GM12878 (cell line): ENCODE measurements at regions not wholly inside any gene's neighbourhood (a gene's known extent, or its start where the extent isn't known, plus 50 kb on each side); places are given as distances from the start of the nearest gene placed in this dataset.

ENCODE experiments used
- EP300 ChIP-seq, 2 experiments: fragments of 150-350 bp in 1 of 2; IDR thresholded peaks; 2 replicates each; pipeline ENCODE4 v1.6.1; 2011 to 2012; ENCODE audit warnings: low read depth in 2 of 2, low read length in 2 of 2, borderline replicate concordance in 1 of 2, improper control_type of control experiment in 1 of 2, inconsistent platforms in 1 of 2; ENCODE audit not compliant: control insufficient read depth in 1 of 2
- IRF4 ChIP-seq: IDR thresholded peaks from 2 replicates; pipeline ENCODE4 v1.6.1; 2011; ENCODE audit warnings: low read depth, low read length
- POLR2A ChIP-seq: IDR thresholded peaks from 2 replicates; pipeline ENCODE4 v1.6.1; 2011; ENCODE audit warnings: low read depth, mild to moderate bottlenecking, low read length
- RAD21 ChIP-seq: IDR thresholded peaks from 2 replicates; pipeline ENCODE4 v1.6.1; 2011; ENCODE audit warnings: mild to moderate bottlenecking, low read depth, low read length, moderate library complexity; ENCODE audit not compliant: insufficient read depth
- SMC3 ChIP-seq: IDR thresholded peaks from 2 replicates; pipeline ENCODE4 v1.6.1; 2011; ENCODE audit warnings: low read length, improper control_type of control experiment, borderline replicate concordance
- STAT1 ChIP-seq: fragments of 450-650 bp; conservative IDR thresholded peaks from 2 replicates; pipeline ENCODE4 v1.6.1; 2014; ENCODE audit warnings: antibody characterized with exemption, mild to moderate bottlenecking
- SUZ12 ChIP-seq: fragments of 200-600 bp; sonication (generic); IDR thresholded peaks from one replicate; pipeline ENCODE4 v1.6.1; 2018; ENCODE audit warnings: antibody characterized with exemption, mild to moderate bottlenecking; ENCODE audit not compliant: unreplicated experiment
- TF ChIP-seq, protein P1 (sequence below), 3 experiments: IDR thresholded peaks in 2 of 3; conservative IDR thresholded peaks in 1 of 3; 2 replicates each; pipeline ENCODE4 v1.5.1; 2011; ENCODE audit warnings: low read depth in 3 of 3, low read length in 3 of 3, mild to moderate bottlenecking in 3 of 3, control low read depth in 2 of 3, moderate library complexity in 2 of 3, inconsistent platforms in 1 of 3, mixed read lengths in 1 of 3; ENCODE audit not compliant: control insufficient read depth in 2 of 3, insufficient read depth in 1 of 3; ENCODE audit errors: extremely low read depth in 1 of 3
- TF ChIP-seq, protein P2 (sequence below): IDR thresholded peaks from 2 replicates; pipeline ENCODE4 v1.6.1; 2012; ENCODE audit warnings: mild to moderate bottlenecking, low read depth, low read length

DNA sequence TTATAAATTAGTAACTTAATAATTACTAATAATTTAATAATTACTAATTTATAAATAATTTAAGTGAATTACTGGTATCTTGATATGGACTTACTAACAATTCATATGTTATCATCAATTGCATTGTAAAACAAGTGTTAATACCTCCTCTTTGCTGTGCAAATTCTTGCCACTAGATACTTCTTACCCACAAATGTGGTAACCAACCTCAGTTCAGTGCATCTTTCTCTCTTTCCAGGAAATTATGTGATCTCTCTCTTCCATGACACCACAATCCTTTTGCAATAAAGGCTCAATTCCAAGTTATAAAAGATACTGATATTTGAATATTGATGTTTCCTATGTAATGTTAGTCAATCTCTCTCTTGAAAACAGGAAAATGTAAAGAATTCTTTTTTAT is 408.6 kb upstream of the MIR17HG start:
- TF ChIP-seq, protein P1, sequence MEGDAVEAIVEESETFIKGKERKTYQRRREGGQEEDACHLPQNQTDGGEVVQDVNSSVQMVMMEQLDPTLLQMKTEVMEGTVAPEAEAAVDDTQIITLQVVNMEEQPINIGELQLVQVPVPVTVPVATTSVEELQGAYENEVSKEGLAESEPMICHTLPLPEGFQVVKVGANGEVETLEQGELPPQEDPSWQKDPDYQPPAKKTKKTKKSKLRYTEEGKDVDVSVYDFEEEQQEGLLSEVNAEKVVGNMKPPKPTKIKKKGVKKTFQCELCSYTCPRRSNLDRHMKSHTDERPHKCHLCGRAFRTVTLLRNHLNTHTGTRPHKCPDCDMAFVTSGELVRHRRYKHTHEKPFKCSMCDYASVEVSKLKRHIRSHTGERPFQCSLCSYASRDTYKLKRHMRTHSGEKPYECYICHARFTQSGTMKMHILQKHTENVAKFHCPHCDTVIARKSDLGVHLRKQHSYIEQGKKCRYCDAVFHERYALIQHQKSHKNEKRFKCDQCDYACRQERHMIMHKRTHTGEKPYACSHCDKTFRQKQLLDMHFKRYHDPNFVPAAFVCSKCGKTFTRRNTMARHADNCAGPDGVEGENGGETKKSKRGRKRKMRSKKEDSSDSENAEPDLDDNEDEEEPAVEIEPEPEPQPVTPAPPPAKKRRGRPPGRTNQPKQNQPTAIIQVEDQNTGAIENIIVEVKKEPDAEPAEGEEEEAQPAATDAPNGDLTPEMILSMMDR (IDR thresholded peaks at IDR 0.05 in 2 of 3, conservative IDR thresholded peaks at IDR 0.05 in 1 of 3; ENCODE audit: control insufficient read depth in 2 of 3, extremely low read depth in 1 of 3, insufficient read depth in 1 of 3, low read depth in 3 of 3, low read length in 3 of 3) = no peak
- TF ChIP-seq RAD21 = no peak
- no peak for TF ChIP-seq STAT1
- TF ChIP-seq, protein P2, sequence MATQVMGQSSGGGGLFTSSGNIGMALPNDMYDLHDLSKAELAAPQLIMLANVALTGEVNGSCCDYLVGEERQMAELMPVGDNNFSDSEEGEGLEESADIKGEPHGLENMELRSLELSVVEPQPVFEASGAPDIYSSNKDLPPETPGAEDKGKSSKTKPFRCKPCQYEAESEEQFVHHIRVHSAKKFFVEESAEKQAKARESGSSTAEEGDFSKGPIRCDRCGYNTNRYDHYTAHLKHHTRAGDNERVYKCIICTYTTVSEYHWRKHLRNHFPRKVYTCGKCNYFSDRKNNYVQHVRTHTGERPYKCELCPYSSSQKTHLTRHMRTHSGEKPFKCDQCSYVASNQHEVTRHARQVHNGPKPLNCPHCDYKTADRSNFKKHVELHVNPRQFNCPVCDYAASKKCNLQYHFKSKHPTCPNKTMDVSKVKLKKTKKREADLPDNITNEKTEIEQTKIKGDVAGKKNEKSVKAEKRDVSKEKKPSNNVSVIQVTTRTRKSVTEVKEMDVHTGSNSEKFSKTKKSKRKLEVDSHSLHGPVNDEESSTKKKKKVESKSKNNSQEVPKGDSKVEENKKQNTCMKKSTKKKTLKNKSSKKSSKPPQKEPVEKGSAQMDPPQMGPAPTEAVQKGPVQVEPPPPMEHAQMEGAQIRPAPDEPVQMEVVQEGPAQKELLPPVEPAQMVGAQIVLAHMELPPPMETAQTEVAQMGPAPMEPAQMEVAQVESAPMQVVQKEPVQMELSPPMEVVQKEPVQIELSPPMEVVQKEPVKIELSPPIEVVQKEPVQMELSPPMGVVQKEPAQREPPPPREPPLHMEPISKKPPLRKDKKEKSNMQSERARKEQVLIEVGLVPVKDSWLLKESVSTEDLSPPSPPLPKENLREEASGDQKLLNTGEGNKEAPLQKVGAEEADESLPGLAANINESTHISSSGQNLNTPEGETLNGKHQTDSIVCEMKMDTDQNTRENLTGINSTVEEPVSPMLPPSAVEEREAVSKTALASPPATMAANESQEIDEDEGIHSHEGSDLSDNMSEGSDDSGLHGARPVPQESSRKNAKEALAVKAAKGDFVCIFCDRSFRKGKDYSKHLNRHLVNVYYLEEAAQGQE = no peak
- no peak for TF ChIP-seq SMC3
- no peak for TF ChIP-seq IRF4
- TF ChIP-seq POLR2A = no peak
- TF ChIP-seq EP300 (IDR thresholded peaks at IDR 0.05; ENCODE audit: borderline replicate concordance in 1 of 2, control insufficient read depth in 1 of 2, low read depth in 2 of 2, low read length in 2 of 2) = no peak
- TF ChIP-seq SUZ12 = no peak
